HG03025 (cell line): ENCODE measurements at regions not wholly inside any gene's neighbourhood (a gene's known extent, or its start where the extent isn't known, plus 50 kb on each side); places are given as distances from the start of the nearest gene placed in this dataset.

ENCODE experiments used
- ATAC-seq: cut with Tn5 transposase; IDR thresholded peaks from one replicate; pipeline ENCODE4 v1.9.1; 2021; ENCODE audit warnings: mild to moderate bottlenecking, moderate library complexity; ENCODE audit not compliant: unreplicated experiment, low FRiP score

DNA sequence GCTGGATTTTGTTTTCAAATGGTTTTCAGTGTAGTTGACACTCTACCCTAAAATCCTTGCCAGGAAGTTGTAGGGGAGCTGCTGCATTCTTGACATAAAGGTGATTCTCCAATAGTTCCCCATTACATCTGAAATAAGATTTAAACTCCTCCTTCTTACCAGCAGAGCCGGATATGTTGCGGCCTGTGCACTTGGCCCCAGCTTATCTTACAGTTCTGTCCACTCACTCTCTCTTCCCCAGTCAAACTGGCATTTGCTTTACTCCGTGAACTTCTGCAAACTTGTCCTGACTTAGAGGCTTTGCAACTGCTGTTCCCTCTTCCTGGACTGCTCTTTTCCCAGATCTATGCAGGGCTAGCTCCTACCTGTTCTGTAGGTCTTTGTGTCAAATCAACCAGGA, 929.5 kb downstream of the VRK1 start:
- ATAC-seq: no peak

DNA sequence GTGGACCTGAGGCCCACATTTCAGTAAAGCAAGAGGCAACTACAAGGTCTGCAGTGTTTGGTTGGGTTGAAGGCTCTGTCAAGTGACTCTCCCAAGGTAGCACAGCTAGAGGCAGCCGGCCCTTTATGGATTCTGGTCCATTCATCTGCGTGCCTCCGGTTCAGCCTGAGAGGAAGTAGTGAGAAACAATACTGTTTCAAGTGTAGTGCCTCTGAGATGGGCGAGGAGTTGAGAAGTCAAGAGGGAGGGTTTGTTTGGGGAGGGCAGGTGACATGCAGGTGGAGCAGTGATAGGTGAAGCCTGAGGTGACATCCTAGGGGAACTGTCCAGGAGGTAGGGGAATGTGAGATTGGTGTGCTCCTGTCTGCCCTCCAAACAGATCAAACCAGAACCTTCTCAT, 933.5 kb downstream of the VRK1 start:
- no peak for ATAC-seq

DNA sequence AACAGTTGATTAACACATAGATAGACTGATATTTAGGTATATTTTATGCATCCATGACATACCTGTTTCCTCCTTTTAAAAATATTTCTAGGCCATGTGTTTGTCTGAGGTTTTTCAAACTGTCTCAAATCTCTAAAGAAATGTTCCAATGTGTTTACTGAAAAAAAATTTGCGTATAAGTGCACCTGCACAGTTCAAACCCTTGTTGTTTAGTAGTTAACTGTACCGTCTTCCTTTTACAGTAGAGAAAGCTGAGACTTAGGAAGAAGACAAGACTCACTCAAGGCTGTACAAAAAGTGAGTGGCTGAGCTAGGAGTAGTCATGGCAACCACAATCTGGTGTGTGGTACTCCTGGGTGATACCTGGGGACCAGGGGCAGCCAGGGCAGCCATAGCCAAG, 934.6 kb downstream of the VRK1 start:
- ATAC-seq: no peak

DNA sequence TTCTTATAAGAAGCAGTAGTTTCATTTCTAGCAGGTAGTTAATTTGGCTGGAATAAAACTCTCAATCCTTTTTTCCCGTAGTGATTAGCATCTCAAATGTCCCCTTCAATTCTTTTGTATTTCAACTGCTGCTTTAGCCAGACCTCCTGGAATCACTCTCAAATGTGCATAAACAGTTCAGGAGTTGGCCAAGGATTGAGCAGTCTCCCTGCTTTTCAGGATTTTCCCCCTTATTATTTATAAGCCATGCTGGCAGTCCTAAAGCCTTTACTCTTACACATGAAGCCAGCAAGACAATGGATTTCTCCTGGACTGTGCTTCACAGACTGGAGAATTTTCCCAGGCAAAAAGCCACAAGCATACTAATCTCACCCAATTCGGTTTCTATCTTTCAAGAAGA, 950.1 kb downstream of the VRK1 start:
- ATAC-seq: no peak

DNA sequence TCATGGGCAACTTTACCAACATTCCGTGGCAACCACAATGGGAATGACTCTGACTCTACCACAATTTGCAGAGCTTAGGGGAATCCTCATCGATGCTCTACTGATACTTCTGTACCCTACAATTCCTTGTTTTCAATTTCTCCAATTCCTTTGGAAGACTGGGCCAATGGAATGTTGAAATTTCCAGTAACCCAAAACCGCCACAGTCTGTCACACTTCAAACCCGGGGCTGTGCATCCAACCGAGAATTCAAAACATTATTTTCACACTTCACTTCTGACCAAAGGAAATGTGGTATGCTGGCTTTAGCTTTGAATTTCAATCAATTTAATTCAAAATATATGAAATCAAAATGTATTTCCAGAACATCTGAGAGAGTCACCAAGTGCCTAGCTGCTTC, 951.4 kb downstream of the VRK1 start:
- no peak for ATAC-seq

DNA sequence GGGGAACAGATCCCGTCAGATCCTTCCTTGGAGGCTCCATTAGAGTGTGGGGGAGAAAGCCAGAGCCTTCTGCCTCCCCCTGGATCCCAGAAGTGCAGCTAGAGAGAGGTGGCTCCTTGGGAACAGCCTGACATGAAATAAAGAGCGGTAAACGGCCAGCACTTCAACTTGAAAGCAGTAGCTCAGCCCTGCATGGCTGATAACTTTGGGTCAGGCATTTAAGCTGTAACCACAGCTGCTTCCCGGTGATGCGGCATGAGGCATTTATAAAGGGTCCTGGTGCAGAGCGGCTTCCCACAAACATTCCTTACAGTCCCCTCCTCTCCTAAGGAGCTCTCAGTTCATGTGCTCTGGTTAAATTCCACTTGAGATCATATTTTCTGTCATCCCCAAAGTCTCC, 960.3 kb downstream of the VRK1 start:
- ATAC-seq: no peak

DNA sequence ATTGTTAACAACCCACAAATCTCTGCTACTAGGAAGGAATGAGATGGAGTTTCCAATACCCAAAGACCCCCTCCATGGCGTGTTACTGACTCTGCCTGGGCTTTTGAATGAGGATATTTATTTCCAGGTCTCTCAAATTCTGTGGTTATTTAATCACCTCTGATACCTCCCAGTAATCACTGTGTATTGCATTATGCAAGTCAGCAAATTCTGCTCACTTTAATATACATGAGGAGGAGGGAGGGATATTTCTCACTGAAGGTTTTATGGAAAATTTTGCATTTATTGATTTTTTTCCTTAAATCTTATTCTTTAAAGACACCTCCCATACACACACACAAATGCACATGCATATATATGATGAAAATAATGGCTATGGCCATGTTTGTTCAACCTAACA, 962.9 kb downstream of the VRK1 start:
- no peak for ATAC-seq

DNA sequence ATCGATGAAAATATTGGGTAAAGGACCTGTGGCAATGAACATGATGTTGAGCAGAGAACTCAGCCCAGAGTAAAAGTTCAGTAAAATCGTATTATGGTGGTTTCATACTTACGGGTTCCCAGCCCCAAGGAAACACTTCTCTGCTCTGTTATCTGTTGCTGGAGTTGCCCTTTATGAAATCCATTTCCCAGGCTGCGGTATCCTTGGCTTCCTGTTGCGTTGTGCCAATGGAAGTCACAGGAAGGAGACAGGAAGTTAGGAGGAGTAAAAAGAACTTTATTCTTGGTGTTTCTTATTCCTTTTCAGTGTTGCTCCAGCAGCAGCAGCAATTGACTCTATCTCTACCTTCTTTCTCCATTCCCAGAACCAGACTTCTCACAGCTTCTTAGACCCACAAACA, 965.2 kb downstream of the VRK1 start:
- ATAC-seq: no peak

DNA sequence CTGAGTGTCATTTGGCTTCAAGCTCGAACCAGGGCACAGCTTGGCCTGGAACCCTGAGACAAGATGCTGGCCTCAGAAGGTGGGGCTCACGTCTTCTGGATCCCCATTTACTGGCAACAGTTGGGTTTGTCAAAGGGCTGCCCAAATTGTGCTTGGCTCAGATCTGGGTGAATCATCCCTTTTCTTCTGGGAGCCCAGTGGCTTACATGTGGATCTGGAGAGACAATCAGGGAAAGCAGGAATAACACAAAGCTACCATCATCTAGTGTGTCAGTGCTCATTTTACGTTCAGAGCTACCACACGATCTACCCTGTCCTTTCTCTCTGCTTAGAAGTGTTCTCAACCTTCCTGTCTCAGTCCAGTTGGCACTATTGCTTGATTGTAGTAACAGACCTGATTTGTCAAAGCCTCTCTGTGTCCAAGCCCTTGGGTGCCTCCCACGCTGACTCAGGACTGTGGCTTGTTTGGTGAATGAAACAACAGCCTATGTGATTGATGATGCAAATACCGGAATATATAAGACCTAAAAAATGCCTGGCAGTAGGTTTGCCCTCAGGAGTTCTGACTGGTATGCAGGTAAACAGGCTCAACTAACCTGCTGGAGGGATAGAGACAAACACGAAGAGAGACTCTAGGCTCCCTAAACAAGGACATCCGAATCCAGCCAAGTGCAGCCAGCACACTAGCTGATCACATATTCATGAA, 974.3 kb downstream of the VRK1 start:
- ATAC-seq: no peak

DNA sequence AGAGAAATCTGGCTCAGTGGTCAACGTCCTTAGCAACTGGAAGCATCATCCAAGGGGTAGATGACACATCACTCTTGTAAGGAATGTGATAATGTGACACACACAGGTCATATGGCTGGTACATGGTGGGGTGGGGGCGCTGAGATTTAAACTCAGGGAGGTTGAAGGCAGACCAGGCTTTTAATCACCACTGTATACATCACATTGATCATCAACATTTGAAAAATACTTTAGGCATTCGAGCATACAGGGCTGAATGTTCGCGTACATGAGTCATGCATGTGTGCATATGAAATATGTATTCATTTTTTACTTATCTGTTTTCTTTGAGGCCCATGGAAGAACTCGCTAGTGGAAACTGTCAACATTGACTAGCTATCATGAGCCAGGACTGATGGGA, 976.4 kb downstream of the VRK1 start:
- ATAC-seq: no peak

DNA sequence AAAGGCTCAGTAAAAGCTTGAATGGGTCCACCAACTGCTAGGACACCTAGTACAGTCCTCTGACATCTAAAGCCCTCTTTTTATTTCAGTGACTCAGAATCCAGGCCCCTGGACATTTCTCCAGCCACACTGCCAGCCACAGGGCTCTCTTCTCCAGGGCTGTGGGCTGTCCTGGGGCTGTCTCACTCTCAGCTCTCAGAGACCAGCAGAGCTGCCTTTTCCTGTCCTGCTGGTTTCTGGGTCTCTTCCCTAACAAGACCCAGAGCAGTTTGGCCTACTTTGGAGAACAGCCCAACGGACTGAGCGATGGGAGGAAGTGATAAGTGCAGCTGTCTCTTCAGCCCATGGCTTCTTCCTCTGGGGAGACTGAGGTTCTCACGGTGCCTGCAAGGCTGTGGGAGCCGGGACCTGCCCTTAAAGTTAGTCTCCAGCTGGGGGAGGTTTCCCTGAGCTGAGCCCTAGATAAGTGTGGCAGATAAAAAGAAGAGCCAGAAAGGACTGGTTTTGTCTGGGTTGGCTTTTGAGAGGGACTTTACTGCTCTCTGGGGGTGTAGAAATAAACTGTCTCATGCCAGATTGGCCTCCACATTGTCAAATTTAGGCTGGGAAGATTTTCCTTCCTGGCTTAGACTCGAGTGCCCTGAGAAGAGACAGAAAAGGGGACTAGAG, 979.8 kb downstream of the VRK1 start:
- ATAC-seq: no peak

DNA sequence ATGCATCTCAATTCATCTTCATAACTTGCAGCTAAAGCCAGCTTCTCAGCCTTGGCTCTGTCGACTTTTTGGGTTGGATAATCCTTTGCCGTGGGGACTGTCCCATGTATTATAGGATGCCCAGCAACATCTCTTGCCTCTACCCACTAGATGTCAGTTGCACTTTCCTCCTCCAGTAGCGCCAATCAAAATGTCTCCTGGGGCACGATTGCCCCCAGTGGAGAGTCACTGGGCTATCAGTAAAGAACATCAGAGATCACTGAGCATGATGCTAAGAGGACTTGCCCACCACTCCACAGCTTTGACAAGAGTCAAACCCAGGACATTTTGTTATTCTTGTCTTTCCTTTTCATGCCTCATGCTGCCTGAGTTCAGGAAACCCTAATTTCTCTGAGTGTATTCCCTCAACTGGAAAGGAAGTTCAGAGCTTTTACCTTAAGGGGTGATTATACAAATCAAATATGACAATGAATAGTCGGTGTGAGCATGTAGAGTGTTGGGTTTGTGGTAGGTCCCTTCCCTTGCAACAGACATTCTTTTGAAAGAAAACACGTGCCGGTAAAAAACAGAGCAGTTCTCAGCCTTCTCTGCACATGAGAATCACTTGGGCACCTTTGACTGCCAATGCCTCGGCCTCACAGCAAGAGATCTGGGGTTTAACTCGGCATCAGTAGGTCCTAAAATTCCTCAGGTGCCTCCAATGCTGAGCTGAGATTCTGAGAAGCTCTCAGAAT, 980.6 kb downstream of the VRK1 start:
- no peak for ATAC-seq

DNA sequence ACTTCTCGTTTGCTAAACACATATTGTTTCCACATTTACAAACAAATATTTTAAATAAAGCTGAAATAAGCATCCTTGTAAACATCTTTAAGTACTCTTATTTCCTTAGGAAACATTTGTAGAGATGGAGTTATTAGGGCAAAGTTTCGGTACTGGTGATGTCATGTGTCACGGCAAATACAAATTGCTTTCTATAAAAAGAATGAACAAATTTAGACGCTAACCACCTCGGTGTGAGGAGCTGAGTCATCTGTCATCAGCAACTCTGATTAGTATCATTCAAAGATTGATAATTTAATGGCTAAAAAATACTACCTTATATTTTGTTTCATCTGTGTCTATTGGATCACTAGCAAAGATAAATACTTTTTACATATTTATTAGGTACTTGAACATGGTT, 982.0 kb downstream of the VRK1 start:
- no peak for ATAC-seq

DNA sequence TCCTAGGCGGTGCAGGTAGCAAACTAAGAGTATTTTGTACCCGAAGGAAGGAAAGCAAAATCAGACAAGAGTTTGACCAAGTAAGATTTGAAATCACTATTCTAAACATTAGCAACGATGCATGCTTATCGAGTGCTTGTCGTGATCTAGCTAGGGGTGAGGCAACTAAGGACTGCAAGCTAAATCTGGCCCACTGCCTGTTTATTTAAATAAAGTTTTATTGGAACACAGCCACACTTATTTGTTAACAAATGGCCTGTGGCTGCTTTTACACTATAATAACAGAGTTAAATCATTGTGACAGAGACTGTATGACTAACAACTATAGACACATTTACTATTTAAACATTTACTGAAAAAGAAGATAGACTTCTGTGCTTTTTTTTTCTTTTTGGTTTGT, 983.6 kb downstream of the VRK1 start:
- ATAC-seq: no peak

DNA sequence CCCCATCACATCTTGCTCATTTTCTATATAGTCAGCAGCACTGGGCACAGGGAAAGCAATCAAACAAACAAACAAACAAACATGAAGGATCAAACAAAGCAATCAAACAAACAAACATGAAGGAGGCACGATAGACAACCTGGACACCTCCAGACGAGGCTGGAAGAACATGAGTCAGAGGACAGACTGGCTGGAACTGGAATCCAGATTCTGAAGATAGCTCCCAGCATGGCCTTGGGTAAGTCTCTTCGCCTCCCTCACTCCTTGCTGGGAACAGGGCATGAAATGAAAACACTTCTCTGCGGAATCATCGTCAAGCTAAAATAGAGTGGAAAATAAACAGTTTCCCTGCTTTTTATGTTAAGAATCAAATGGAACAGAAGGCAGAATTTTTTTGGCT, 984.8 kb downstream of the VRK1 start:
- no peak for ATAC-seq

DNA sequence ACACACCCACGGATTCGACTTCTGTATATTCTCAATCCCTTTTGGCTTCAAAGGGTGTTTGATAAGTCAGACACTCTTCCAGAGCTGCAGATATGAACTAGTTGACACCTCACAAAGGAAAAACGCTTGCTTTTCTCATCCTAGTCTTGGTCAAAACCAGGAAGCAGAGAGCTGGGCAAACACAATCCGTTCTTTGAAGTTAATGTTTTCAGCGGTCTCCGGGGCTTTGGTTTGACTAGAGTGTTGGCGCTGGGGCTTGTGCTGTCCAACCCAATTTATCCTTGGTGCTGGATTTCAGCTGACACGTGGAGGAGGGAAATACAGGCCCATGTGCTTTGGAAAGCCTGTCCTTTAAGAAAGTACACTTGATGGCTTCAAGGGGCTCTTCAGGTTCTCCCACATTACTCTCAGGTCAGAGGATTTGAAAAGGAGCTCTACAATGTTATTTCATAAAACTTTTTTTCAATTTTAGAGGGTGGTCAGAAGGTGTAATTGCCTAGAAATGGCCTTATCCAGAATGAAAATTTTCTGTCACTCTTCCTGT, 985.8 kb downstream of the VRK1 start:
- ATAC-seq: no peak

DNA sequence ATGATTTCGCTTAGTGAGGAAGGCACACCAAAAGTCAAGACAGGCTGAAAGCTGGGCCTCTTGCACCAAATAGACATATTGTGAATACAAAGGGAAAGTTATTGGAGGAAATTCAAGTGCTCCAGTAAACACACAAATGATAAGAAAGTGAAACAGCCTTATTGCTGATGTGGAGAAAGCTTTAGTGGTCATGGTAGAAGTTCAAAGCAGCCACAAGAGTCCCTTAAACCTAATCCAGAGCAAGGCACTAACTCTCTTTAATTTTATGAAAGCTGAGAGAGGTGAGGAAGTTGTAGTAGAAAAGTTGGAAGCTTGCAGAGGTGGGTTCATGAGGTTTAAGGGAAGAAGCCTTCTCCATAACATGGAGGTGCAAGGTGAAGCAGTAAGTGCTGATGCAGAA, 988.3 kb downstream of the VRK1 start:
- no peak for ATAC-seq

DNA sequence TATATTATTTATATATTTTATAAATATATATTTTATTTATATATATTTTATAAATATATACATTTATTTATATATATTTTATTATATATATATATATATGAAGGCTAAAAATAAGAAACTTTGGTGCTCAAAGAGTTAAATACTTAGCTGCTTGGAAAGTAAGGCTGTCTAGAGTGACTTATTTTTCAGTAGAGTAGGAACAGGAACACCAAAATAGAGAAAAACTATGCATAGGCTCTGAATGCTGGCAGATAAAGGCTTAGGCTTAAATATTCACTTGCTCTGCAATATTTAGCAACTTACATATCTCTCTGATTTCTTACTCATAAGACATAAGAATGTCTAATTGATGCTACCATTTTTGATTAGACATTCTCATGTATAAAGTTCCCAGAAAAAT, 991.2 kb downstream of the VRK1 start:
- ATAC-seq: no peak

DNA sequence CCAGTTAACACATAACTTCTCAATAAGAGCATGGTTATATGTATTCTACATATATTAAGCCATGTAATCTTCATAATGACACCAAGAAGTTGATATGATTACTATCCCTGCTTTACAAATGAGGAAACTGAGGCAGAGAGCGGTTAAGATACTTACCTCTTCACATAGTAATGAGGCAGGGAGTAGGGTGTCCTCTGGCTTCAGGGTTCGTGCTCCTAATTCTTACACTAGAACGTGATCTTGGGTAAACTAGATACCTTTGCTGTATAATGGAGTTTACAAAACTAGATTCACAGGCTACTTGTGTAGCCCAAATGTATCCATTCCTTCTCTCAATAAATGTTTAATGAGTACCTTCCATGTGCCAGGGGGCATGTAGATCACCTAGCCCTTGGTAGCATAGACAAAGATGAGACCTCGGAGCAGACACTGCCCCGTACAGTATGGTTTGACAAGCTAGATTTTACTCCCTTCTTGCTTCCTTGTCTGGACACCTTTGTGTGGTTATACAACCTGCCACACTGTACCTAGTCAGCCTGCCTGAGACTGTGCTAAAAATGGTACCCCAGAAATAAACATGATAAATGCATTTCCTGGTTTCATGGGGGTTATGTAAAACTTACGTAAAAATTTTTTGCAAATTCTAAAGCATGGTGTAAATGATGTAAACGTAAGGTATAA, 991.8 kb downstream of the VRK1 start:
- ATAC-seq: no peak

DNA sequence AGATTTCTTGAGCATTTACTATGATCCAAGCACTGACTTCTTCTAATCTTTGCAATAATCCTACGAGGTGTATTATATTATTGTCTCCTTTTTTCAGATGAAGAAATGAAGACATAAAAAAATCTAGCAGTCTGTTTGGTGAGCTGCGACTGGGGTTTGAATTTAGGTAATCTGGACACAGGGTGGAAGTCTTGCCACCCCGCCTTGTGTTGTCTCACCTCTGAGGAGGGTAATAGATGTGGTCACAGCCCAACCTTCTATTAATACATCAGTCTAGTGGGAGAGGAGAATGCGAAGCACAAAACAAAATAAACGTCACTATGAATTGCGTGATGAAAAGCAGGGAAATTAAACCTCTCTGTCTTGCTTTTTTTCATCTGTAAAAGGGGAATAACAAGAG, 993.9 kb downstream of the VRK1 start:
- no peak for ATAC-seq

DNA sequence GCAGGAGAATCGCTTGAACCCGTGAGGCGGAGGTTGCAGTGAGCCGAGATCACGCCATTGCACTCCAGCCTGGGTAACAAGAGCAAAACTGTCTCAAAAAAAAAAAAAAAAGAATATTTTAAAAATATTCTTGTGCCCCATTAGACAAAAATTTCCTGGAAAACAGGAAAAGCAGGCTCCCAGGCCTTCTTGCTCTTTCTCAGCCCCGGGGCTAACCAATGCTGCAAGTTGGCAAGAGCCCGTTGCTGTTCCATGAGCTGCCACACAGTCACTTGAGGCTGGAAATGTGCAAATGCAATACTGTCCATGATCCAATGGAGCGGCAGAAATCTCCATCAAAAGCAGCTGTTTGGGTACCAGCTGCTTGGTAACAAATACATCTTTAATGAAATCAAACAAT, 994.7 kb downstream of the VRK1 start:
- no peak for ATAC-seq
